ENCODE measurements at regions not wholly inside any gene's neighbourhood (a gene's known extent, or its start where the extent isn't known, plus 50 kb on each side); places are given as distances from the start of the nearest gene placed in this dataset.
"Not testable (repeated sequence)": the region's sequence is repeated elsewhere in the genome, so short reads cannot be mapped to it uniquely, and the experiment has no call there.

DNA sequence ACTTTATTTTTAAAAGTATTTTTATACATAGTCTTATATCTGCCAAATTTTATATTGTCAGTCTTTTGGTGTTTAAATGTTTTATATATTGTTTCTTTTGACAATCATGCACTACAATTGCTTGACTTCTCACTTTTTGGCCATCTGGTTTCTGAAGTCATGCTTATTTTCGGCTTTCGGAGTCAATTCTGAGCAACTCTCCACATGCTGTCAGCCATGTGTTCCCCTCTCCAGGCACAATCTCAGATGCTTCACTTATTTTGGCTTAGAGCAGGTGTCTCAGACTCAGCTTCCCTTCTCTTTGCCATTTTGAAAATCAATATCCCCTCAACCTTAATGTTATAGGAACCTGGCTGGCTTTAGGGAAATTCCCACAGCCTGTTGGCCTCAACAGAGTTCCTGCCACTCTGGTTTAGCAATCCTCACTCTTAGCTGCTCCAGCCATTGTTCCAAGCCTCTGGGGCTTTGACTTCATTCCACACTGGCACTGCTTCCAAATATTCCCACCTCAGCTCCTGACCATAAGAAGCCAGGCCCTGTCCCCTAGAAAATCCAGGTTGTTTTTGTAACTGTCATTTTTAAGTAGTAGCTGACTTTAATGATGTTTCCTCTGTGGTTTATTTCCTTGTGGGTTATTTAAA, 125.5 kb upstream of the FAR2 start:
- Histone ChIP-seq H3K27ac (ENCODE audit: insufficient read depth, low read length, poor library complexity, severe bottlenecking) (no peak overlapping the region), H3K27me3 (ENCODE audit: control insufficient read depth, insufficient read depth, low read length) (peaks cover 9% of the 10 kb centered on the region), H3K9me3 (ENCODE audit: control insufficient read depth in 2 of 2, low read length in 2 of 2) (no peaks in the 10 kb centered on the region), H3K4me3 (ENCODE audit: low read depth, low read length) (no peak overlapping the region), H3K4me1 (ENCODE audit: control insufficient read depth, insufficient read depth, low read length, poor library complexity, severe bottlenecking) (no peaks in the 10 kb centered on the region), H3K36me3 (ENCODE audit: control insufficient read depth, insufficient read depth, low read length) (no peaks in the 10 kb centered on the region)
- Mint-ChIP-seq H3K4me3 (no peak overlapping the region), H3K9me3 (peaks cover 0 to 5% (median 0%) of the 10 kb centered on the region in 7 donors), H3K4me1 (peaks cover 0 to 5% (median 2%) of the 10 kb centered on the region in 4 donors), H3K27ac (no peak overlapping the region), H3K36me3 (no peaks in the 10 kb centered on the region), H3K27me3 (peaks cover 28% of the 10 kb centered on the region)
- no peak for ATAC-seq (ENCODE audit: low read depth in 2 of 2)
- DNase-seq, result no peak

GRCh38 chr12:29024117-29024516, 125.0 kb upstream of the FAR2 start:
- Mint-ChIP-seq H3K27me3 (peaks cover 31% of the 10 kb centered on the region), H3K4me1 (peaks cover 0 to 5% (median 2%) of the 10 kb centered on the region in 4 donors), H3K9me3 (peaks cover 0 to 3% (median 0%) of the 10 kb centered on the region in 7 donors), H3K36me3 (no peaks in the 10 kb centered on the region), H3K4me3 (no peak overlapping the region), H3K27ac (no peak overlapping the region)
- H3K4me1 ChIP-seq (ENCODE audit: control insufficient read depth, insufficient read depth, low read length, poor library complexity, severe bottlenecking), result no peaks in the 10 kb centered on the region
- no peak for DNase-seq
- no peak overlapping the region for H3K4me3 ChIP-seq (ENCODE audit: low read depth, low read length)
- no peak overlapping the region for H3K27ac ChIP-seq (ENCODE audit: insufficient read depth, low read length, poor library complexity, severe bottlenecking)
- peaks cover 12% of the 10 kb centered on the region for H3K27me3 ChIP-seq (ENCODE audit: control insufficient read depth, insufficient read depth, low read length)
- no peaks in the 10 kb centered on the region for H3K36me3 ChIP-seq (ENCODE audit: control insufficient read depth, insufficient read depth, low read length)
- H3K9me3 ChIP-seq (ENCODE audit: control insufficient read depth in 2 of 2, low read length in 2 of 2), result no peaks in the 10 kb centered on the region
- ATAC-seq (ENCODE audit: low read depth in 2 of 2), result no peak

GRCh38 chr12:29025937-29026336, 123.1 kb upstream of the FAR2 start:
- ATAC-seq (ENCODE audit: low read depth in 2 of 2) (no peak), DNase-seq (no peak)
- H3K27ac Mint-ChIP-seq, result no peak overlapping the region
- peaks cover 0 to 1% (median 0%) of the 10 kb centered on the region in 7 donors for H3K9me3 Mint-ChIP-seq
- Histone ChIP-seq H3K27ac (ENCODE audit: insufficient read depth, low read length, poor library complexity, severe bottlenecking) (no peak overlapping the region), H3K4me1 (ENCODE audit: control insufficient read depth, insufficient read depth, low read length, poor library complexity, severe bottlenecking) (no peaks in the 10 kb centered on the region), H3K36me3 (ENCODE audit: control insufficient read depth, insufficient read depth, low read length) (no peaks in the 10 kb centered on the region), H3K4me3 (ENCODE audit: low read depth, low read length) (no peak overlapping the region), H3K9me3 (ENCODE audit: control insufficient read depth in 2 of 2, low read length in 2 of 2) (no peaks in the 10 kb centered on the region), H3K27me3 (ENCODE audit: control insufficient read depth, insufficient read depth, low read length) (peaks cover 14% of the 10 kb centered on the region)
- peaks cover 0 to 5% (median 2%) of the 10 kb centered on the region in 4 donors for H3K4me1 Mint-ChIP-seq
- H3K36me3 Mint-ChIP-seq, result no peaks in the 10 kb centered on the region
- peaks cover 35% of the 10 kb centered on the region for H3K27me3 Mint-ChIP-seq
- H3K4me3 Mint-ChIP-seq, result no peak overlapping the region

GRCh38 chr12:29026419-29026818, 122.7 kb upstream of the FAR2 start:
- no peak for ATAC-seq (ENCODE audit: low read depth in 2 of 2)
- no peak for DNase-seq
- Mint-ChIP-seq H3K27me3 (peaks cover 32% of the 10 kb centered on the region), H3K27ac (no peak overlapping the region), H3K4me3 (no peak overlapping the region), H3K4me1 (peaks cover 0 to 5% (median 2%) of the 10 kb centered on the region in 4 donors), H3K9me3 (peaks cover 0 to 1% (median 0%) of the 10 kb centered on the region in 7 donors), H3K36me3 (no peaks in the 10 kb centered on the region)
- H3K27ac ChIP-seq (ENCODE audit: insufficient read depth, low read length, poor library complexity, severe bottlenecking), result no peak overlapping the region
- H3K36me3 ChIP-seq (ENCODE audit: control insufficient read depth, insufficient read depth, low read length), result no peaks in the 10 kb centered on the region
- H3K27me3 ChIP-seq (ENCODE audit: control insufficient read depth, insufficient read depth, low read length), result peaks cover 14% of the 10 kb centered on the region
- no peak overlapping the region for H3K4me3 ChIP-seq (ENCODE audit: low read depth, low read length)
- H3K9me3 ChIP-seq (ENCODE audit: control insufficient read depth in 2 of 2, low read length in 2 of 2), result no peaks in the 10 kb centered on the region
- no peaks in the 10 kb centered on the region for H3K4me1 ChIP-seq (ENCODE audit: control insufficient read depth, insufficient read depth, low read length, poor library complexity, severe bottlenecking)

- not testable (repeated sequence) for H3K9me3 ChIP-seq (ENCODE audit: control insufficient read depth in 2 of 2, low read length in 2 of 2); H3K27ac ChIP-seq (ENCODE audit: insufficient read depth, low read length, poor library complexity, severe bottlenecking); H3K36me3 ChIP-seq (ENCODE audit: control insufficient read depth, insufficient read depth, low read length); H3K4me1 ChIP-seq (ENCODE audit: control insufficient read depth, insufficient read depth, low read length, poor library complexity, severe bottlenecking); H3K4me3 Mint-ChIP-seq; H3K9me3 Mint-ChIP-seq; H3K27ac Mint-ChIP-seq; DNase-seq; H3K36me3 Mint-ChIP-seq; ATAC-seq (ENCODE audit: low read depth in 2 of 2); H3K4me3 ChIP-seq (ENCODE audit: low read depth, low read length); H3K4me1 Mint-ChIP-seq
- H3K27me3 Mint-ChIP-seq, result peaks cover 34% of the 10 kb centered on the region
- H3K27me3 ChIP-seq (ENCODE audit: control insufficient read depth, insufficient read depth, low read length), result peaks cover 14% of the 10 kb centered on the region
Observed at GRCh38 chr12:29029484-29029883, 119.6 kb upstream of the FAR2 start.

DNA sequence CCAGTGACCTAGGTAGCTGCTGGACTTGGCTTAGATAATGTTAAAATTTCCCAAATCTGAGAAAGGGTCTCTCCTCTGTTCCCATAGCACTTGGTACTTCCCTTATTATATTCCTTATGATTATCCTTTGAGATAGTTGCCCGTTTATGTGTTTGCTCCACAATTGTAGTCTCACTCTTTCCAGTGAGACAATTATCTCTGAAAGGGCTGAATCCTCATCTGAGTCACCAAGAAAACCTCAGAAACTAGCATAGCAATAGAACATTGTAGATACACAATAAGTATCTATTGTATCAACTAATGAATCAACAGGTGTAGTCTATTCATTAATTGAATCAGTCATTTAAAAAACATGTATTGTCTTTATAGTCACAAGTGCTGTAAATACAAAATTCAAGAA, 119.1 kb upstream of the FAR2 start:
- Histone ChIP-seq H3K27ac (ENCODE audit: insufficient read depth, low read length, poor library complexity, severe bottlenecking) (no peak overlapping the region), H3K4me3 (ENCODE audit: low read depth, low read length) (no peak overlapping the region), H3K4me1 (ENCODE audit: control insufficient read depth, insufficient read depth, low read length, poor library complexity, severe bottlenecking) (no peaks in the 10 kb centered on the region), H3K9me3 (ENCODE audit: control insufficient read depth in 2 of 2, low read length in 2 of 2) (no peaks in the 10 kb centered on the region), H3K36me3 (ENCODE audit: control insufficient read depth, insufficient read depth, low read length) (no peaks in the 10 kb centered on the region), H3K27me3 (ENCODE audit: control insufficient read depth, insufficient read depth, low read length) (peaks cover 14% of the 10 kb centered on the region)
- Mint-ChIP-seq H3K27ac (no peak overlapping the region), H3K4me1 (peaks cover 0 to 5% (median 2%) of the 10 kb centered on the region in 4 donors), H3K4me3 (no peak overlapping the region), H3K9me3 (peaks cover 0 to 1% (median 0%) of the 10 kb centered on the region in 7 donors), H3K27me3 (peaks cover 38% of the 10 kb centered on the region), H3K36me3 (no peaks in the 10 kb centered on the region)
- DNase-seq, result no peak
- no peak for ATAC-seq (ENCODE audit: low read depth in 2 of 2)

DNA sequence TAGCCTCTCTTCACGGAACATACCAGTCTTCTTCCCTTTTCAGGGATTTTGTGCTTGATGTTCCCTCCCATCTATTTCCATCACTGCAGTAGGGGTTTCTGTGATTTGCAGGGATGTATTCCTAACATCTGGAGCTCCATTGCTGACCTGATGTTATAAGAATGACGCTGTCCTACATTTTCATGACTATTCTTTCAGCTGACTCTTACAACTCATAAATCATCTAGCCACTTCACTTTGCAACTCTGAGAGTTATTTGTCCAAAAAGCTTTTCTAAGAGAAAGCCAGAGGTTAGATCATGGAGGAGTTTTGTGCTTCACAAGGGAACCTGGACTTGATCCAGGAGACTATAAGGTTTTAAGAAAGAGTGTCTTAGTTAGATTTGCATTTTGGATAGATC, 116.6 kb upstream of the FAR2 start:
- peaks cover 0 to 6% (median 0%) of the 10 kb centered on the region in 7 donors for H3K9me3 Mint-ChIP-seq
- ATAC-seq (ENCODE audit: low read depth in 2 of 2) (no peak), DNase-seq (no peak)
- peaks cover 9% of the 10 kb centered on the region for H3K27me3 ChIP-seq (ENCODE audit: control insufficient read depth, insufficient read depth, low read length)
- no peaks in the 10 kb centered on the region for H3K4me1 ChIP-seq (ENCODE audit: control insufficient read depth, insufficient read depth, low read length, poor library complexity, severe bottlenecking)
- H3K27me3 Mint-ChIP-seq, result peaks cover 30% of the 10 kb centered on the region
- no peak overlapping the region for H3K27ac ChIP-seq (ENCODE audit: insufficient read depth, low read length, poor library complexity, severe bottlenecking)
- H3K36me3 Mint-ChIP-seq, result no peaks in the 10 kb centered on the region
- no peak overlapping the region for H3K4me3 Mint-ChIP-seq
- no peaks in the 10 kb centered on the region for H3K4me1 Mint-ChIP-seq
- no peak overlapping the region for H3K27ac Mint-ChIP-seq
- H3K9me3 ChIP-seq (ENCODE audit: control insufficient read depth in 2 of 2, low read length in 2 of 2), result no peaks in the 10 kb centered on the region
- H3K36me3 ChIP-seq (ENCODE audit: control insufficient read depth, insufficient read depth, low read length), result no peaks in the 10 kb centered on the region
- no peak overlapping the region for H3K4me3 ChIP-seq (ENCODE audit: low read depth, low read length)

DNA sequence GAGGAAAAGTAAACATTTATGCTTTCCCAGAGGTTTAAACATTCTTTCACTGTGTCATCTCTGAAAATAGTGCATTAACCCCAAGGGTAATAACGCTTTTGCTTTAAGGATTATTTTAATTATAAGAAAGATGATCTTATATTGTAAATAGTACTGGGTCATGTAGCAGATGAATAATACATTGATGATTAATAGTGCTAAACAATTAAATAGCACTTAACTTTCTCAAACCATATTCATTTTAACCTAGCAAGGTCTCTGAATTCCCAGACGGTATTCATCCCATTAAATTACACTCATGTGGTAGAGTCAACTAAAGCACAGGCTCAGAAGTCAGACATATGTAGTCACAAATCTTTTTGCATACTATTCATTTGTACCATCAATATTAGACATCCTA, 115.6 kb upstream of the FAR2 start:
- no peak overlapping the region for H3K27ac Mint-ChIP-seq
- no peak for ATAC-seq (ENCODE audit: low read depth in 2 of 2)
- Histone ChIP-seq H3K9me3 (ENCODE audit: control insufficient read depth in 2 of 2, low read length in 2 of 2) (no peaks in the 10 kb centered on the region), H3K27ac (ENCODE audit: insufficient read depth, low read length, poor library complexity, severe bottlenecking) (no peak overlapping the region), H3K4me1 (ENCODE audit: control insufficient read depth, insufficient read depth, low read length, poor library complexity, severe bottlenecking) (no peaks in the 10 kb centered on the region), H3K4me3 (ENCODE audit: low read depth, low read length) (no peak overlapping the region), H3K36me3 (ENCODE audit: control insufficient read depth, insufficient read depth, low read length) (no peaks in the 10 kb centered on the region), H3K27me3 (ENCODE audit: control insufficient read depth, insufficient read depth, low read length) (peaks cover 8% of the 10 kb centered on the region)
- DNase-seq, result no peak
- H3K36me3 Mint-ChIP-seq, result no peaks in the 10 kb centered on the region
- no peaks in the 10 kb centered on the region for H3K4me1 Mint-ChIP-seq
- peaks cover 34% of the 10 kb centered on the region for H3K27me3 Mint-ChIP-seq
- H3K9me3 Mint-ChIP-seq, result peaks cover 0 to 6% (median 0%) of the 10 kb centered on the region in 7 donors
- H3K4me3 Mint-ChIP-seq, result no peak overlapping the region

Data from CD4-positive, CD25-positive, alpha-beta regulatory T cell (primary cell).